ENCODE measurements at regions not wholly inside any gene's neighbourhood (a gene's known extent, or its start where the extent isn't known, plus 50 kb on each side); places are given as distances from the start of the nearest gene placed in this dataset.
A peak's percentile ranks its signal among the peaks of the same experiment; 100 is the strongest.
"Not testable (repeated sequence)": the region's sequence is repeated elsewhere in the genome, so short reads cannot be mapped to it uniquely, and the experiment has no call there.

GRCh38 chr6:130644769-130645168 is 182.4 kb upstream of the SMLR1 start:
- H3K27me3 ChIP-seq (ENCODE audit: control insufficient read depth in 5 of 5, insufficient read depth in 4 of 5, low read length in 5 of 5); H3K27ac ChIP-seq (ENCODE audit: low read depth, low read length); H3K4me3 ChIP-seq (ENCODE audit: low read depth in 1 of 5, low read length in 5 of 5); H3K36me3 ChIP-seq (ENCODE audit: control insufficient read depth in 5 of 5, insufficient read depth in 5 of 5, low read length in 5 of 5); H3K4me1 ChIP-seq (ENCODE audit: control insufficient read depth in 5 of 5, insufficient read depth in 5 of 5, low read length in 5 of 5); H3K9ac ChIP-seq (ENCODE audit: low read length in 5 of 5): not testable (repeated sequence)
- peaks cover 0 to 18% (median 14%) of the 10 kb centered on the region in 5 donors for H3K9me3 ChIP-seq (ENCODE audit: control insufficient read depth in 5 of 5, low read length in 5 of 5)

GRCh38 chr6:130647246-130647645 is 180.0 kb upstream of the SMLR1 start:
- Histone ChIP-seq H3K4me1 (ENCODE audit: control insufficient read depth in 5 of 5, insufficient read depth in 5 of 5, low read length in 5 of 5) (no peaks in the 10 kb centered on the region), H3K9me3 (ENCODE audit: control insufficient read depth in 5 of 5, low read length in 5 of 5) (peaks cover 0 to 18% (median 14%) of the 10 kb centered on the region in 5 donors), H3K27ac (ENCODE audit: low read depth, low read length) (no peak overlapping the region), H3K9ac (ENCODE audit: low read length in 5 of 5) (no peak overlapping the region), H3K4me3 (ENCODE audit: low read depth in 1 of 5, low read length in 5 of 5) (no peak overlapping the region), H3K36me3 (ENCODE audit: control insufficient read depth in 5 of 5, insufficient read depth in 5 of 5, low read length in 5 of 5) (no peaks in the 10 kb centered on the region), H3K27me3 (ENCODE audit: control insufficient read depth in 5 of 5, insufficient read depth in 4 of 5, low read length in 5 of 5) (no peaks in the 10 kb centered on the region)

- no peaks in the 10 kb centered on the region for H3K27me3 ChIP-seq (ENCODE audit: control insufficient read depth in 5 of 5, insufficient read depth in 4 of 5, low read length in 5 of 5)
- H3K4me1 ChIP-seq (ENCODE audit: control insufficient read depth in 5 of 5, insufficient read depth in 5 of 5, low read length in 5 of 5): no peaks in the 10 kb centered on the region
- no peak overlapping the region for H3K4me3 ChIP-seq (ENCODE audit: low read depth in 1 of 5, low read length in 5 of 5)
- H3K9ac ChIP-seq (ENCODE audit: low read length in 5 of 5): no peak overlapping the region
- H3K27ac ChIP-seq (ENCODE audit: low read depth, low read length): no peak overlapping the region
- no peaks in the 10 kb centered on the region for H3K9me3 ChIP-seq (ENCODE audit: control insufficient read depth in 5 of 5, low read length in 5 of 5)
- no peaks in the 10 kb centered on the region for H3K36me3 ChIP-seq (ENCODE audit: control insufficient read depth in 5 of 5, insufficient read depth in 5 of 5, low read length in 5 of 5)
Observed at GRCh38 chr6:130655586-130655985, 171.6 kb upstream of the SMLR1 start.

- H3K9me3 ChIP-seq (ENCODE audit: control insufficient read depth in 5 of 5, low read length in 5 of 5): no peaks in the 10 kb centered on the region
- no peak overlapping the region for H3K4me3 ChIP-seq (ENCODE audit: low read depth in 1 of 5, low read length in 5 of 5)
- H3K4me1 ChIP-seq (ENCODE audit: control insufficient read depth in 5 of 5, insufficient read depth in 5 of 5, low read length in 5 of 5): no peaks in the 10 kb centered on the region
- H3K9ac ChIP-seq (ENCODE audit: low read length in 5 of 5): no peak overlapping the region
- no peaks in the 10 kb centered on the region for H3K36me3 ChIP-seq (ENCODE audit: control insufficient read depth in 5 of 5, insufficient read depth in 5 of 5, low read length in 5 of 5)
- no peaks in the 10 kb centered on the region for H3K27me3 ChIP-seq (ENCODE audit: control insufficient read depth in 5 of 5, insufficient read depth in 4 of 5, low read length in 5 of 5)
- no peak overlapping the region for H3K27ac ChIP-seq (ENCODE audit: low read depth, low read length)
Observed at GRCh38 chr6:130661077-130661476, 166.1 kb upstream of the SMLR1 start.

- Histone ChIP-seq H3K4me1 (ENCODE audit: control insufficient read depth in 5 of 5, insufficient read depth in 5 of 5, low read length in 5 of 5) (peaks cover 0 to 15% (median 4%) of the 10 kb centered on the region in 5 donors), H3K27ac (ENCODE audit: low read depth, low read length) (no peak overlapping the region), H3K27me3 (ENCODE audit: control insufficient read depth in 5 of 5, insufficient read depth in 4 of 5, low read length in 5 of 5) (no peaks in the 10 kb centered on the region), H3K9me3 (ENCODE audit: control insufficient read depth in 5 of 5, low read length in 5 of 5) (no peaks in the 10 kb centered on the region), H3K4me3 (ENCODE audit: low read depth in 1 of 5, low read length in 5 of 5) (no peak overlapping the region), H3K9ac (ENCODE audit: low read length in 5 of 5) (no peak overlapping the region), H3K36me3 (ENCODE audit: control insufficient read depth in 5 of 5, insufficient read depth in 5 of 5, low read length in 5 of 5) (no peaks in the 10 kb centered on the region)
Observed at GRCh38 chr6:130666786-130667185, 160.4 kb upstream of the SMLR1 start.

GRCh38 chr6:130670142-130670541 is 157.1 kb upstream of the SMLR1 start:
- H3K9ac ChIP-seq (ENCODE audit: low read length in 5 of 5): no peak overlapping the region
- H3K27ac ChIP-seq (ENCODE audit: low read depth, low read length): no peak overlapping the region

GRCh38 chr6:130671119-130671518 is 156.1 kb upstream of the SMLR1 start:
- Histone ChIP-seq H3K27ac (ENCODE audit: low read depth, low read length) (peak overlapping the region; percentile 46), H3K4me1 (ENCODE audit: control insufficient read depth in 5 of 5, insufficient read depth in 5 of 5, low read length in 5 of 5) (peaks cover 0 to 15% (median 4%) of the 10 kb centered on the region in 5 donors), H3K9me3 (ENCODE audit: control insufficient read depth in 5 of 5, low read length in 5 of 5) (no peaks in the 10 kb centered on the region), H3K36me3 (ENCODE audit: control insufficient read depth in 5 of 5, insufficient read depth in 5 of 5, low read length in 5 of 5) (no peaks in the 10 kb centered on the region), H3K4me3 (ENCODE audit: low read depth in 1 of 5, low read length in 5 of 5) (no peak overlapping the region), H3K27me3 (ENCODE audit: control insufficient read depth in 5 of 5, insufficient read depth in 4 of 5, low read length in 5 of 5) (no peaks in the 10 kb centered on the region), H3K9ac (ENCODE audit: low read length in 5 of 5) (no peak overlapping the region)

More at GRCh38 chr6:130670142-130670541, 157.1 kb upstream of the SMLR1 start:
- Histone ChIP-seq H3K36me3 (ENCODE audit: control insufficient read depth in 5 of 5, insufficient read depth in 5 of 5, low read length in 5 of 5) (no peaks in the 10 kb centered on the region), H3K4me1 (ENCODE audit: control insufficient read depth in 5 of 5, insufficient read depth in 5 of 5, low read length in 5 of 5) (peaks cover 0 to 15% (median 4%) of the 10 kb centered on the region in 5 donors), H3K9me3 (ENCODE audit: control insufficient read depth in 5 of 5, low read length in 5 of 5) (no peaks in the 10 kb centered on the region), H3K4me3 (ENCODE audit: low read depth in 1 of 5, low read length in 5 of 5) (no peak overlapping the region), H3K27me3 (ENCODE audit: control insufficient read depth in 5 of 5, insufficient read depth in 4 of 5, low read length in 5 of 5) (no peaks in the 10 kb centered on the region)

GRCh38 chr6:130671577-130671976 is 155.6 kb upstream of the SMLR1 start:
- Histone ChIP-seq H3K27ac (ENCODE audit: low read depth, low read length) (peak overlapping the region; percentile 46), H3K4me3 (ENCODE audit: low read depth in 1 of 5, low read length in 5 of 5) (peak overlapping the region in 1 of 5 donors; percentile 7), H3K27me3 (ENCODE audit: control insufficient read depth in 5 of 5, insufficient read depth in 4 of 5, low read length in 5 of 5) (no peaks in the 10 kb centered on the region), H3K36me3 (ENCODE audit: control insufficient read depth in 5 of 5, insufficient read depth in 5 of 5, low read length in 5 of 5) (no peaks in the 10 kb centered on the region), H3K9me3 (ENCODE audit: control insufficient read depth in 5 of 5, low read length in 5 of 5) (no peaks in the 10 kb centered on the region), H3K4me1 (ENCODE audit: control insufficient read depth in 5 of 5, insufficient read depth in 5 of 5, low read length in 5 of 5) (peaks cover 0 to 15% (median 4%) of the 10 kb centered on the region in 5 donors), H3K9ac (ENCODE audit: low read length in 5 of 5) (no peak overlapping the region)

GRCh38 chr6:130672153-130672552 is 155.1 kb upstream of the SMLR1 start:
- Histone ChIP-seq H3K27ac (ENCODE audit: low read depth, low read length) (peak overlapping the region; percentile 46), H3K36me3 (ENCODE audit: control insufficient read depth in 5 of 5, insufficient read depth in 5 of 5, low read length in 5 of 5) (no peaks in the 10 kb centered on the region), H3K4me1 (ENCODE audit: control insufficient read depth in 5 of 5, insufficient read depth in 5 of 5, low read length in 5 of 5) (peaks cover 0 to 15% (median 4%) of the 10 kb centered on the region in 5 donors), H3K27me3 (ENCODE audit: control insufficient read depth in 5 of 5, insufficient read depth in 4 of 5, low read length in 5 of 5) (no peaks in the 10 kb centered on the region), H3K4me3 (ENCODE audit: low read depth in 1 of 5, low read length in 5 of 5) (no peak overlapping the region), H3K9me3 (ENCODE audit: control insufficient read depth in 5 of 5, low read length in 5 of 5) (peaks cover 0 to 2% (median 0%) of the 10 kb centered on the region in 5 donors), H3K9ac (ENCODE audit: low read length in 5 of 5) (no peak overlapping the region)

- peaks cover 0 to 9% (median 5%) of the 10 kb centered on the region in 5 donors for H3K9me3 ChIP-seq (ENCODE audit: control insufficient read depth in 5 of 5, low read length in 5 of 5)
- no peaks in the 10 kb centered on the region for H3K27me3 ChIP-seq (ENCODE audit: control insufficient read depth in 5 of 5, insufficient read depth in 4 of 5, low read length in 5 of 5)
- peaks cover 0 to 15% (median 4%) of the 10 kb centered on the region in 5 donors for H3K4me1 ChIP-seq (ENCODE audit: control insufficient read depth in 5 of 5, insufficient read depth in 5 of 5, low read length in 5 of 5)
- H3K27ac ChIP-seq (ENCODE audit: low read depth, low read length): no peak overlapping the region
- H3K36me3 ChIP-seq (ENCODE audit: control insufficient read depth in 5 of 5, insufficient read depth in 5 of 5, low read length in 5 of 5): no peaks in the 10 kb centered on the region
- H3K4me3 ChIP-seq (ENCODE audit: low read depth in 1 of 5, low read length in 5 of 5): no peak overlapping the region
- no peak overlapping the region for H3K9ac ChIP-seq (ENCODE audit: low read length in 5 of 5)
Observed at GRCh38 chr6:130674604-130675003, 152.6 kb upstream of the SMLR1 start.

GRCh38 chr6:130675072-130675471 is 152.1 kb upstream of the SMLR1 start:
- Histone ChIP-seq H3K4me1 (ENCODE audit: control insufficient read depth in 5 of 5, insufficient read depth in 5 of 5, low read length in 5 of 5) (peaks cover 0 to 17% (median 7%) of the 10 kb centered on the region in 5 donors), H3K36me3 (ENCODE audit: control insufficient read depth in 5 of 5, insufficient read depth in 5 of 5, low read length in 5 of 5) (no peaks in the 10 kb centered on the region), H3K9me3 (ENCODE audit: control insufficient read depth in 5 of 5, low read length in 5 of 5) (peaks cover 0 to 9% (median 5%) of the 10 kb centered on the region in 5 donors), H3K27ac (ENCODE audit: low read depth, low read length) (no peak overlapping the region), H3K9ac (ENCODE audit: low read length in 5 of 5) (no peak overlapping the region), H3K4me3 (ENCODE audit: low read depth in 1 of 5, low read length in 5 of 5) (no peak overlapping the region), H3K27me3 (ENCODE audit: control insufficient read depth in 5 of 5, insufficient read depth in 4 of 5, low read length in 5 of 5) (no peaks in the 10 kb centered on the region)

All from subcutaneous abdominal adipose tissue (tissue), 5 donors.